Smooth muscle cell (in vitro differentiated cells): ENCODE measurements at regions not wholly inside any gene's neighbourhood (a gene's known extent, or its start where the extent isn't known, plus 50 kb on each side); places are given as distances from the start of the nearest gene placed in this dataset.

Experiments
- DNase-seq: peaks from one replicate; lab custom pipeline; 2025; ENCODE audit not compliant: unreplicated experiment; lab: John Stamatoyannopoulos, UW
- H2AFZ ChIP-seq: fragments of 200-600 bp; sonication (generic); 2 replicates; pipeline ENCODE4 v1.6.0; 2016; ENCODE audit warnings: antibody characterized with exemption, low read depth, mild to moderate bottlenecking
- H3F3A ChIP-seq: fragments of 200-600 bp; sonication (generic); 2 replicates; pipeline ENCODE4 v1.6.0; 2017; ENCODE audit warnings: antibody characterized with exemption, low read depth
- H3K27ac ChIP-seq: fragments of 200-600 bp; sonication (generic); 2 replicates; pipeline ENCODE4 v1.5.1; 2016; ENCODE audit warnings: low read depth, mild to moderate bottlenecking
- H3K27me3 ChIP-seq: fragments of 200-600 bp; sonication (generic); 2 replicates; pipeline ENCODE4 v1.6.1; 2016; ENCODE audit warnings: low read depth, mild to moderate bottlenecking
- H3K36me3 ChIP-seq: fragments of 200-600 bp; sonication (generic); 2 replicates; pipeline ENCODE4 v1.5.1; 2016; ENCODE audit warnings: low read depth
- H3K4me1 ChIP-seq: fragments of 200-600 bp; sonication (generic); 2 replicates; pipeline ENCODE4 v1.5.1; 2016; ENCODE audit warnings: low read depth
- H3K4me2 ChIP-seq: fragments of 200-600 bp; sonication (generic); 2 replicates; pipeline ENCODE4 v1.6.0; 2016; ENCODE audit warnings: mild to moderate bottlenecking
- H3K4me3 ChIP-seq: fragments of 200-600 bp; sonication (generic); 2 replicates; pipeline ENCODE4 v1.5.1; 2016; ENCODE audit warnings: mild to moderate bottlenecking
- H3K79me2 ChIP-seq: fragments of 200-600 bp; sonication (generic); 2 replicates; pipeline ENCODE4 v1.6.0; 2016; ENCODE audit warnings: low read depth, mild to moderate bottlenecking
- H3K9ac ChIP-seq: fragments of 200-600 bp; sonication (generic); 2 replicates; pipeline ENCODE4 v1.6.0; 2016; ENCODE audit warnings: low read depth
- H3K9me3 ChIP-seq: fragments of 200-600 bp; sonication (generic); replicated peaks from 2 replicates; pipeline ENCODE4 v1.5.1; 2016; ENCODE audit warnings: low read depth
- H4K20me1 ChIP-seq: fragments of 200-600 bp; sonication (generic); 2 replicates; pipeline ENCODE4 v1.6.0; 2016; ENCODE audit warnings: low read depth
- WGBS: methylation state at CpG from one replicate; pipeline ENCODE4 v1.1.7; 2016; ENCODE audit warnings: low lambda C conversion rate; 5-methylcytosine and 5-hydroxymethylcytosine counted together
- TF ChIP-seq, protein P1 (sequence below): fragments of 200-600 bp; sonication (generic); IDR thresholded peaks from 2 replicates; pipeline ENCODE4 v1.5.1; 2017; ENCODE audit warnings: borderline replicate concordance, mild to moderate bottlenecking, antibody characterized with exemption; ENCODE audit not compliant: insufficient read depth, poor library complexity, severe bottlenecking

DNA sequence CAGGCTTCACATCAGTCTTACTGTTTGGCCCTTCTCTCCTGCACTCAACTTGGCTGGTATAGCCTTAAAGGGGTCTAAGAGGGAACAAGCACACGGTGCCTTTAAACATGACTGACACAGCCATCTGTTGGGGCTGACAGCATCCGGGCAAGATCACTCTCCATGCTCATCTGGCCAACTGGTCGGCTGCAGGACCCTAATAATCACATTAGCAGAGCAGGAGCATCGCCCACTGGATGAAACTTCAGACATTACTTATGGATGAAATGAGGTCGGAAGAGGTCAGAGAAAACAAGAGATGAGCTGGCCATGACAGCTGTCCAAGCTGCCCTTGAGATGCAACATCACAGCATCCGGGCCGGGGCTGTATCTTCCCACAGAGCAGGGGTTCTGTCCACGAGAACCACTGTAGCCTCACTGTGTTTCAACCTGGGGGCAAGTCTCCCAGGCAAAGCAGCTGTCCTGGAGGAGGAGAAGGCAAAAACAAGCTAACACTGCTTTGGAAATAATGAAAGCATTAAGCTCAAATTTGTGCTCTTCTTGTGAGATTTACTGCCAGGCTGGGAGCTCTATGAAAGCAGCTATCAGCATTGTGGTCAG, 94.4 kb upstream of the TTC29 start:
- no peak for DNase-seq
- Histone ChIP-seq H3K36me3 (no peaks in the 10 kb centered on the region), H2AFZ (no peak overlapping the region)

GRCh38 chr4:147040874-147041273, 95.2 kb upstream of the TTC29 start:
- DNase-seq = no peak
- Histone ChIP-seq H4K20me1 (no peaks in the 10 kb centered on the region), H3K9me3 (no peaks in the 10 kb centered on the region), H3K9ac (no peak overlapping the region), H2AFZ (no peak overlapping the region), H3F3A (no peaks in the 10 kb centered on the region), H3K4me1 (no peaks in the 10 kb centered on the region), H3K4me2 (no peak overlapping the region), H3K36me3 (no peaks in the 10 kb centered on the region), H3K27me3 (no peaks in the 10 kb centered on the region), H3K79me2 (no peaks in the 10 kb centered on the region), H3K27ac (no peak overlapping the region), H3K4me3 (no peak overlapping the region)
- WGBS = 95% methylated on average over 3 of the region's 3 CpGs
- TF ChIP-seq, protein P1, sequence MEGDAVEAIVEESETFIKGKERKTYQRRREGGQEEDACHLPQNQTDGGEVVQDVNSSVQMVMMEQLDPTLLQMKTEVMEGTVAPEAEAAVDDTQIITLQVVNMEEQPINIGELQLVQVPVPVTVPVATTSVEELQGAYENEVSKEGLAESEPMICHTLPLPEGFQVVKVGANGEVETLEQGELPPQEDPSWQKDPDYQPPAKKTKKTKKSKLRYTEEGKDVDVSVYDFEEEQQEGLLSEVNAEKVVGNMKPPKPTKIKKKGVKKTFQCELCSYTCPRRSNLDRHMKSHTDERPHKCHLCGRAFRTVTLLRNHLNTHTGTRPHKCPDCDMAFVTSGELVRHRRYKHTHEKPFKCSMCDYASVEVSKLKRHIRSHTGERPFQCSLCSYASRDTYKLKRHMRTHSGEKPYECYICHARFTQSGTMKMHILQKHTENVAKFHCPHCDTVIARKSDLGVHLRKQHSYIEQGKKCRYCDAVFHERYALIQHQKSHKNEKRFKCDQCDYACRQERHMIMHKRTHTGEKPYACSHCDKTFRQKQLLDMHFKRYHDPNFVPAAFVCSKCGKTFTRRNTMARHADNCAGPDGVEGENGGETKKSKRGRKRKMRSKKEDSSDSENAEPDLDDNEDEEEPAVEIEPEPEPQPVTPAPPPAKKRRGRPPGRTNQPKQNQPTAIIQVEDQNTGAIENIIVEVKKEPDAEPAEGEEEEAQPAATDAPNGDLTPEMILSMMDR = no peak

More for the DNA sequence above, 94.4 kb upstream of the TTC29 start:
- Histone ChIP-seq H3K4me1 (no peaks in the 10 kb centered on the region), H4K20me1 (no peaks in the 10 kb centered on the region), H3K27me3 (no peaks in the 10 kb centered on the region), H3F3A (no peaks in the 10 kb centered on the region), H3K4me3 (no peak overlapping the region), H3K9ac (no peak overlapping the region), H3K79me2 (no peaks in the 10 kb centered on the region), H3K27ac (no peak overlapping the region), H3K9me3 (no peaks in the 10 kb centered on the region), H3K4me2 (no peak overlapping the region)
- TF ChIP-seq, protein P1 = no peak
- WGBS = 93% methylated on average over 8 of the region's 8 CpGs

DNA sequence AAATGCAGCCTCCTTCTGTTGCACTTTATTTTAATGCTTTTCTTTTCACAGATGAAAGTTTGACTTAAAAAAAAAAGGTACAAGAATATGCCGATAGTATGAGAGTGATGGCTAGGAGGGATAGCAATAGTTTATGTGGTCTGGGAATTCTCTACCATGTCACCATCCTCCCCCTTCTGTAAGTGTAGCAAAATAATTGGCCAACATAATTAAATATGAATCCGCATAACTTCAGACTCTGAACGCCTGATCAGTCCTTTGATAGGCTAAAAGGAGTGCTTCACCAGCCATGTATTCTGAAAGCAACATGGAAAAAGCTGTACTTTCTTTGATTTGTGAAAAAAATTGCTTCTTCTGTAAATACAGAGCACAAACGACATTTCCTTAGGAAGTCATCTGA, 95.7 kb upstream of the TTC29 start:
- H3K27me3 ChIP-seq = no peaks in the 10 kb centered on the region
- 95% methylated on average over 4 of the region's 4 CpGs for WGBS
- TF ChIP-seq, protein P1 = no peak

GRCh38 chr4:147042046-147042445, 96.4 kb upstream of the TTC29 start:
- DNase-seq = no peak
- Histone ChIP-seq H3K4me3 (no peak overlapping the region), H3K36me3 (no peaks in the 10 kb centered on the region), H3K4me2 (no peak overlapping the region), H3K9me3 (no peaks in the 10 kb centered on the region), H4K20me1 (no peaks in the 10 kb centered on the region), H3F3A (no peaks in the 10 kb centered on the region), H3K4me1 (no peaks in the 10 kb centered on the region), H3K27ac (no peak overlapping the region), H2AFZ (no peak overlapping the region), H3K79me2 (no peaks in the 10 kb centered on the region), H3K9ac (no peak overlapping the region), H3K27me3 (no peaks in the 10 kb centered on the region)
- TF ChIP-seq, protein P1 = no peak
- 90% methylated on average over 1 of the region's 1 CpG for WGBS

More for the DNA sequence above, 95.7 kb upstream of the TTC29 start:
- no peak overlapping the region for H3K9ac ChIP-seq
- H3K79me2 ChIP-seq = no peaks in the 10 kb centered on the region
- H3K27ac ChIP-seq = no peak overlapping the region
- DNase-seq = no peak
- H4K20me1 ChIP-seq = no peaks in the 10 kb centered on the region
- H3F3A ChIP-seq = no peaks in the 10 kb centered on the region
- H2AFZ ChIP-seq = no peak overlapping the region
- no peaks in the 10 kb centered on the region for H3K4me1 ChIP-seq
- no peaks in the 10 kb centered on the region for H3K36me3 ChIP-seq
- no peaks in the 10 kb centered on the region for H3K9me3 ChIP-seq
- H3K4me3 ChIP-seq = no peak overlapping the region
- no peak overlapping the region for H3K4me2 ChIP-seq
